WTC11 (cell line): ENCODE measurements at regions not wholly inside any gene's neighbourhood (a gene's known extent, or its start where the extent isn't known, plus 50 kb on each side); places are given as distances from the start of the nearest gene placed in this dataset.

ENCODE experiments used
- CTCF ChIP-seq: fragments of 200-600 bp; IDR thresholded peaks from 2 replicates; pipeline ENCODE4 v1.8.0; 2022; ENCODE audit warnings: antibody characterized with exemption
- FOXP1 ChIP-seq: sonication (generic); formaldehyde crosslinking; IDR thresholded peaks from 2 replicates; pipeline ENCODE4 v1.8.0; 2022; ENCODE audit warnings: missing genetic modification reagents, mild to moderate bottlenecking, moderate library complexity, borderline replicate concordance
- JUN ChIP-seq: sonication (generic); formaldehyde crosslinking; IDR thresholded peaks from 2 replicates; pipeline ENCODE4 v1.8.0; 2023; ENCODE audit warnings: mild to moderate bottlenecking, missing genetic modification reagents
- RORB ChIP-seq: fragments of 250-450 bp; sonication (Bioruptor Pico); IDR thresholded peaks from 2 replicates; pipeline ENCODE4 v1.9.0; 2021; ENCODE audit warnings: mild to moderate bottlenecking
- ZNF138 ChIP-seq: sonication (generic); formaldehyde crosslinking; conservative IDR thresholded peaks from 2 replicates; pipeline ENCODE4 v1.8.1; 2022; ENCODE audit warnings: mild to moderate bottlenecking, moderate library complexity, missing genetic modification reagents
- ZNF263 ChIP-seq: sonication (generic); formaldehyde crosslinking; IDR thresholded peaks from 2 replicates; pipeline ENCODE4 v1.8.1; 2022; ENCODE audit warnings: low read depth, mild to moderate bottlenecking, moderate library complexity, missing genetic modification reagents

GRCh38 chr3:72696815-72697214 is 151.4 kb downstream of the SHQ1 start:
- TF ChIP-seq ZNF263 (CRISPR knock-in tag) (no peak), CTCF (no peak), FOXP1 (no peak), RORB (no peak), JUN (CRISPR knock-in tag) (no peak), ZNF138 (CRISPR knock-in tag) (no peak)
